Panc1 (cell line): ENCODE measurements at regions not wholly inside any gene's neighbourhood (a gene's known extent, or its start where the extent isn't known, plus 50 kb on each side); places are given as distances from the start of the nearest gene placed in this dataset.
"Not testable (repeated sequence)": the region's sequence is repeated elsewhere in the genome, so short reads cannot be mapped to it uniquely, and the experiment has no call there.

Experiments
- CTCF ChIP-seq: fragments of 450-650 bp; IDR thresholded peaks from 2 replicates; pipeline ENCODE4 v1.5.1; 2017; ENCODE audit warnings: mild to moderate bottlenecking
- POLR2AphosphoS5 ChIP-seq: IDR thresholded peaks from 2 replicates; pipeline ENCODE4 v1.6.1; 2012; ENCODE audit warnings: mild to moderate bottlenecking, low read depth, low read length, moderate library complexity
- TCF7L2 ChIP-seq: IDR thresholded peaks from 2 replicates; pipeline ENCODE4 v1.6.1; 2011; ENCODE audit warnings: mild to moderate bottlenecking, low read depth, low read length, inconsistent platforms

DNA sequence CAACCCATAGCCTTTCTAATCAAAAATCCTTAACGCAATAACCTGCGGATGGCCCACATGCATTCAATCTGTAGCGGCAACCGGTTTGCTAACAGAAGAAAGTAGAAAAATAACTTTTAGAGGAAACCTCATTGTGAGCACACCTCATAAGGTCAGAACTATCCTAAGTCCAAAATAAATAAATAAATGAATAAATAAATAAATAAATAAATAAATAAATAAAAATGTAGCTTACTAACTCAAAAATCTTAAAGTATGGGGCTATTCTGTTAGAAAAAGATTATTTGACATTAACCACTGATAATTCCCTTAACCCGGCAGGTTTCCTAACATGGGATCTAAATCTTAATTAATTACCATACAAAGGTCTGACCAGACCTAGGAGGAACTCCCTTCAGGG is 304.5 kb downstream of the PAPSS1 start:
- not testable (repeated sequence) for TF ChIP-seq TCF7L2, CTCF, POLR2AphosphoS5
